ENCODE measurements at regions not wholly inside any gene's neighbourhood (a gene's known extent, or its start where the extent isn't known, plus 50 kb on each side); places are given as distances from the start of the nearest gene placed in this dataset.

- H3K4me2 ChIP-seq (ENCODE audit: low read length): no peak overlapping the region
- no peak overlapping the region for H3K4me3 ChIP-seq (ENCODE audit: low read depth, low read length, poor library complexity, severe bottlenecking)
These were observed 1116.3 kb upstream of the CADM2 start for GRCh38 chr3:83842511-83842910.

GRCh38 chr3:83843716-83844115 is 1115.1 kb upstream of the CADM2 start:
- Histone ChIP-seq H3K4me1 (ENCODE audit: insufficient read depth, low read length, severe bottlenecking) (no peaks in the 10 kb centered on the region), H3F3A (ENCODE audit: insufficient read depth, low read length) (no peaks in the 10 kb centered on the region), H3K4me3 (ENCODE audit: low read depth, low read length, poor library complexity, severe bottlenecking) (no peak overlapping the region), H2AFZ (ENCODE audit: low read length) (no peak overlapping the region), H3K4me2 (ENCODE audit: low read length) (no peak overlapping the region), H3K9ac (ENCODE audit: low read length) (no peak overlapping the region), H3K79me2 (ENCODE audit: insufficient read depth, low read length) (no peaks in the 10 kb centered on the region), H3K9me2 (ENCODE audit: low read depth, low read length) (no peaks in the 10 kb centered on the region), H4K20me1 (ENCODE audit: insufficient read depth, low read length) (no peaks in the 10 kb centered on the region), H3K27me3 (ENCODE audit: insufficient read depth, low read length) (no peaks in the 10 kb centered on the region), H3K9me3 (ENCODE audit: low read length) (no peaks in the 10 kb centered on the region), H3K36me3 (ENCODE audit: insufficient read depth, low read length) (no peaks in the 10 kb centered on the region), H3K27ac (ENCODE audit: low read depth, low read length, poor library complexity, severe bottlenecking) (no peak overlapping the region)
- no peak for TF ChIP-seq EZH2 (IDR thresholded peaks at IDR 0.05; ENCODE audit: borderline replicate concordance, low read length)
- no peak for TF ChIP-seq CTCF (IDR thresholded peaks at IDR 0.05; ENCODE audit: low read length)

More at GRCh38 chr3:83842511-83842910, 1116.3 kb upstream of the CADM2 start:
- Histone ChIP-seq H3K36me3 (ENCODE audit: insufficient read depth, low read length) (no peaks in the 10 kb centered on the region), H3K27ac (ENCODE audit: low read depth, low read length, poor library complexity, severe bottlenecking) (no peak overlapping the region), H3K4me1 (ENCODE audit: insufficient read depth, low read length, severe bottlenecking) (no peaks in the 10 kb centered on the region), H4K20me1 (ENCODE audit: insufficient read depth, low read length) (no peaks in the 10 kb centered on the region), H3K9me2 (ENCODE audit: low read depth, low read length) (no peaks in the 10 kb centered on the region), H3F3A (ENCODE audit: insufficient read depth, low read length) (no peaks in the 10 kb centered on the region), H3K9me3 (ENCODE audit: low read length) (no peaks in the 10 kb centered on the region), H3K79me2 (ENCODE audit: insufficient read depth, low read length) (no peaks in the 10 kb centered on the region), H3K9ac (ENCODE audit: low read length) (no peak overlapping the region), H3K27me3 (ENCODE audit: insufficient read depth, low read length) (no peaks in the 10 kb centered on the region), H2AFZ (ENCODE audit: low read length) (no peak overlapping the region)
- TF ChIP-seq EZH2 (IDR thresholded peaks at IDR 0.05; ENCODE audit: borderline replicate concordance, low read length) (no peak), CTCF (IDR thresholded peaks at IDR 0.05; ENCODE audit: low read length) (no peak)

GRCh38 chr3:83849106-83849730 is 1109.6 kb upstream of the CADM2 start:
- H3K27ac ChIP-seq (ENCODE audit: low read depth, low read length, poor library complexity, severe bottlenecking): no peak overlapping the region
- H3K4me2 ChIP-seq (ENCODE audit: low read length): no peak overlapping the region
- no peaks in the 10 kb centered on the region for H3K36me3 ChIP-seq (ENCODE audit: insufficient read depth, low read length)
- no peaks in the 10 kb centered on the region for H3K27me3 ChIP-seq (ENCODE audit: insufficient read depth, low read length)
- H3K79me2 ChIP-seq (ENCODE audit: insufficient read depth, low read length): no peaks in the 10 kb centered on the region
- H3K9me3 ChIP-seq (ENCODE audit: low read length): no peaks in the 10 kb centered on the region
- no peaks in the 10 kb centered on the region for H3K4me1 ChIP-seq (ENCODE audit: insufficient read depth, low read length, severe bottlenecking)
- TF ChIP-seq EZH2 (IDR thresholded peaks at IDR 0.05; ENCODE audit: borderline replicate concordance, low read length) (no peak), CTCF (IDR thresholded peaks at IDR 0.05; ENCODE audit: low read length) (no peak)
- no peaks in the 10 kb centered on the region for H3K9me2 ChIP-seq (ENCODE audit: low read depth, low read length)
- no peak overlapping the region for H2AFZ ChIP-seq (ENCODE audit: low read length)
- H3K4me3 ChIP-seq (ENCODE audit: low read depth, low read length, poor library complexity, severe bottlenecking): no peak overlapping the region
- H4K20me1 ChIP-seq (ENCODE audit: insufficient read depth, low read length): no peaks in the 10 kb centered on the region
- H3K9ac ChIP-seq (ENCODE audit: low read length): no peak overlapping the region
- no peaks in the 10 kb centered on the region for H3F3A ChIP-seq (ENCODE audit: insufficient read depth, low read length)

Data from OCI-LY1 (cell line).